D721Med (cell line): ENCODE measurements at regions not wholly inside any gene's neighbourhood (a gene's known extent, or its start where the extent isn't known, plus 50 kb on each side); places are given as distances from the start of the nearest gene placed in this dataset.

Source experiments
- DNase-seq: peaks from one replicate; pipeline ENCODE4 v3.0.0; 2011; ENCODE audit warnings: low spot score; ENCODE audit not compliant: insufficient read length
- FAIRE-seq: peaks from 2 replicates; lab custom pipeline; 2011; peaks lifted over from hg19 to GRCh38; lab: Jason Lieb, UNC
- TF ChIP-seq, protein P1 (sequence below): IDR thresholded peaks from 2 replicates; pipeline ENCODE4 v1.5.1; 2012; ENCODE audit warnings: mild to moderate bottlenecking, control low read depth; ENCODE audit not compliant: insufficient read depth; ENCODE audit errors: missing control alignments

- no peak for FAIRE-seq
- DNase-seq: no peak
- TF ChIP-seq, protein P1, sequence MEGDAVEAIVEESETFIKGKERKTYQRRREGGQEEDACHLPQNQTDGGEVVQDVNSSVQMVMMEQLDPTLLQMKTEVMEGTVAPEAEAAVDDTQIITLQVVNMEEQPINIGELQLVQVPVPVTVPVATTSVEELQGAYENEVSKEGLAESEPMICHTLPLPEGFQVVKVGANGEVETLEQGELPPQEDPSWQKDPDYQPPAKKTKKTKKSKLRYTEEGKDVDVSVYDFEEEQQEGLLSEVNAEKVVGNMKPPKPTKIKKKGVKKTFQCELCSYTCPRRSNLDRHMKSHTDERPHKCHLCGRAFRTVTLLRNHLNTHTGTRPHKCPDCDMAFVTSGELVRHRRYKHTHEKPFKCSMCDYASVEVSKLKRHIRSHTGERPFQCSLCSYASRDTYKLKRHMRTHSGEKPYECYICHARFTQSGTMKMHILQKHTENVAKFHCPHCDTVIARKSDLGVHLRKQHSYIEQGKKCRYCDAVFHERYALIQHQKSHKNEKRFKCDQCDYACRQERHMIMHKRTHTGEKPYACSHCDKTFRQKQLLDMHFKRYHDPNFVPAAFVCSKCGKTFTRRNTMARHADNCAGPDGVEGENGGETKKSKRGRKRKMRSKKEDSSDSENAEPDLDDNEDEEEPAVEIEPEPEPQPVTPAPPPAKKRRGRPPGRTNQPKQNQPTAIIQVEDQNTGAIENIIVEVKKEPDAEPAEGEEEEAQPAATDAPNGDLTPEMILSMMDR: no peak
Measured at GRCh38 chr9:107792596-107792995, 303.0 kb upstream of the KLF4 start.

DNA sequence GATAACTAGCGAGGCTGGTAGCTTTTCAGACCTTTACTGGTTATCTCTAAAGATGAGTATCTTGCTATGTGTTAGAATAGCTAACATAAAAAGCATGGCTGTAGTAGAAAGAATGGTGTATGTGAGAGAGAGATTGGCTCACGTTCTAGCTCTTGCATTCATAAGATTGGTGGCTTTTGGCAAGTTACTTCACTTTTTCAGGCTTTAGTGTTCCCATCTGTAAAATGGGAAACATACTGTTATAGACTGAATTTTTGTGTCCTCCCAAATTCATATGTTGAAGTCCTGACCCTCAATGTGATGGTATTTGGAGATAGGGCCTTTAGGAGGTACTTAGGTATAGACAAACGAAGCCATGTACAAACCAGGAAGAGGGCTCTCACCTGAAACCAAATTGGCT, 302.4 kb upstream of the KLF4 start:
- FAIRE-seq: no peak

DNA sequence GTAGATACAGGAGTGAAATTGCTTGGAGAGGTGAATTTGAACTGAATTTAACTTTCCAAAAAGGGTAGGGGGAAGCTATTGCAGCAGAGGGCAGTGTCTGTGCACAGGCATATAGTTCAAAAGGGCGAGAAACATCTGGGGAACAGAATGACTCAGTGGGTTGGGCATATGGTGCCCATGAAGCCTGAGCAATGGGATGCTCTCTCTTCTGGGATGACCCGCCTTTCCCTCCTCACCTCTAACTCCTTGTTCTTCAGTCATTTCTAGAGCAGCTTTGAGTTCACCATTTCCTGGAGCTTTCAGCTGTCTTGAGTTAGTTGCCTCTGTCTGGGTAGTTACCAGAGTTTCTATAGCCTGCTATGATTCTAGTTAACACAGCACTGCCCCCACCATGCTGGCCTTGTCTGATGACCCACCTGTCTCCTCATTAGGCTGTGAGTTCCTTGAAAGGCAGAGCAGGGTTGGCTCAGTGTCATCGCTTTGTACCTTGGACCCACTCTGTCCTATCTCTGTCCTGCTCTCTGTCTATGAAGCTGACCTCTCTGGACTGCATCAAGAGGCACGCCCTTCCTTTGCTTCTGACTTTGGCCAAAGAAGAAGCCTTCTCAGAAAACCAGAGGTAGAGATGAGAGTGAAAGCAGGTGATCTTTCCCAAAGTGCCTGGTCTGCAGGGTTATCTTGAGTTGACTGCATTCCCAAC, 299.6 kb upstream of the KLF4 start:
- DNase-seq: no peak
- TF ChIP-seq, protein P1: no peak
- FAIRE-seq: no peak

More for the DNA sequence above, 302.4 kb upstream of the KLF4 start:
- TF ChIP-seq, protein P1: no peak
- no peak for DNase-seq

DNA sequence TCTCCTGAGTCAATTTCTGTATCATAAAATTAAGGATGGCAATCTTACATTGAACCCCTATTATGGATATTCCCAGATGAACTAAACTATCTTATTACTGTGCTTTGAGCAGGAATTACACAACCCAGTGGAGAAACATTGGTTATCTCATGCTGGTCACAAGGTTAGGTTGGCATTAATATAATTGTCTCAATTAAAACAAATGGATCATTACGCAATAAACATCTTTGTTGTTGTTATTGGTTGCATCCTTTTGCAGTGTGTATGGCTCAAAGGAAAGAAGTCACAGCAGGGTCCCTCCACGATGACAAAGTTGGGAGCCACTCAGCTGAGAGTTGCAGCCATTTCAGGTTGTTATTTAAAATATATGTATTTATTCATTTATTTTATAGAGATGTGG, 297.0 kb upstream of the KLF4 start:
- FAIRE-seq: no peak
- TF ChIP-seq, protein P1: no peak
- no peak for DNase-seq

DNA sequence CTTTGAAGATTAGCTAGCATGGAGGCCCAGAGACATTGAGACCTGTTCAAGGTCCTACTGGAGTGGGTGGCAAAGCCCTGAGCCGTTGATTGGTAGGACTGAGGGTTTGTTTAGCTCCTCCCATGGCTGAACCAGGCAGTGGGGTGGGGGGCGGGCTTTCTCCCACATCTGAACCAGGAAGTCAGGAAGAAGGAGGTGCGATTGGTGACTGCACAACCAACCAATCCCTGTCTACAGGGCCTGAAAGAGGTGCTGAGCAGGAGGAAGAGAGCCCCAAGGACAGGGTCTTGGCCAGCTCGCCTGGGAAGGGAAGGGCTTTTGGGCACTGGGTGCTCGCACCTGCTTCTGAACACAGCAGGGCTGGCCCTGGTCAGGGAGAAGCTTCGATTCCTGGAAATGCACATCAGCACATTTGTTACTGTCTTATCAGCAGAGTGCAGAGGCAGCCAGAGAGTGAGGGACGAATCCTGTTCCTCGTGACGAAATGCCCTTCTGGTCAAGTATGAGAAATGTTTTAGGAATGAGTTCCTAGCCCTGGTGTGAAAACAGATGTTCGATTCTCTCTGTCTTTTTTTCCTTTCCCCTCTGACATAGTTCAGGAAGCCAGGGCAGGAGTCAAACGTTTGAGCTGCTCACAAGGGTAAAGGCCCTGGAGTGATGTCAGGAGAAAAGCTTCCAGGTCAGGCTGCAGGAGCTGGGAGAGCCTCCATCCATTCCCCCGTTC, 294.8 kb upstream of the KLF4 start:
- TF ChIP-seq, protein P1: no peak
- no peak for DNase-seq
- no peak for FAIRE-seq

- FAIRE-seq (no peak), DNase-seq (no peak)
- TF ChIP-seq, protein P1: no peak
Measured at GRCh38 chr9:107782789-107783188, 293.2 kb upstream of the KLF4 start.

DNA sequence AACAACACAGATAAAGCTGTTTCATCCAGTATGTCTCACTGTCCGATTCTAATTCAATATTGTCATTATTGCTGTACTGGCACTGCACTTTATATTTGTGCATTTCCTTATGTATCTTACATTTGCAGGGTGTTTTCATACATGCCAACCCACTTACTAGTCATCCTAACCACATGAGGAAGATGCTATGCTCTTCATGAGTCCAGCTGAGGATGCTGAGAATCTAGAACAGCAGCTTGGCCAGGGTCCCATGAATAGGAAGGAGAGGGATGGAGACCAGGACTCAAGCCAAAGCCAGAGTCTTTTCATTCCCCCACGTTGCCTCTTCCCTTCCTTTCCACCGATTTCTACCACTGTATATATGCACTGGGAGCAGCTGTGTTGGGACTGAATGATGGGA, 292.8 kb upstream of the KLF4 start:
- FAIRE-seq (no peak), DNase-seq (no peak)
- TF ChIP-seq, protein P1: no peak
